ENCODE measurements at regions not wholly inside any gene's neighbourhood (a gene's known extent, or its start where the extent isn't known, plus 50 kb on each side); places are given as distances from the start of the nearest gene placed in this dataset.

DNA sequence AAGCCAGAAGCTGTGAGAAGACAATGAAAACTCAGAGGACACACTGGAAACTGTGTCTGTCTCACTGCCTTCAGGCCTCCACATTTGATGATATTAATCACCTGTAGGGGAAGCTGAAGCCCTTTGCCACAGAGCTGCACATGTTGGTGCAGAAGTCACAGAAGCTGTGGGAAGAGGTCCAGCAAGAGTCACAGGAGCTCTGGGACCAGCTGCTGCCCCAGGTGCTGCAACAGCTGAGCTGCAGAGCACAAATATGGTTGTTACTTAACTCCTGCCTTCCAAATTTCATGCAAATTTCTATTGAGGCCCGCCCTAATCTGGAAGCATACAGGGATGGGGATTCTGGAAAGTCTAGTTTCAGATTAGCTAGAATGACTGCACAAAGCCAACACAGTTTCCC is 169.3 kb downstream of the OGFRL1 start:
- H3K79me2 ChIP-seq (ENCODE audit: insufficient read depth, low read length) = no peaks in the 10 kb centered on the region
- no peak overlapping the region for H3K23ac ChIP-seq (ENCODE audit: insufficient read length, low read depth, low read length)
- H3K14ac ChIP-seq (ENCODE audit: insufficient read depth, low read length) = no peak overlapping the region
- Mint-ChIP-seq H3K36me3 (ENCODE audit: insufficient read depth in 1 of 3, low read depth in 3 of 3) (peaks cover 0 to 3% (median 0%) of the 10 kb centered on the region in 3 experiments; a peak in 3 of 7 replicates), H3K27ac (no peak overlapping the region), H3K4me3 (no peak overlapping the region), H3K9me3 (peaks cover 3 to 4% of the 10 kb centered on the region in 2 experiments; a peak in 3 of 5 replicates), H3K27me3 (ENCODE audit: low read depth) (no peaks in the 10 kb centered on the region), H3K4me1 (peaks cover 0 to 6% of the 10 kb centered on the region in 2 experiments; a peak in 1 of 4 replicates)
- TF ChIP-seq, protein P1, sequence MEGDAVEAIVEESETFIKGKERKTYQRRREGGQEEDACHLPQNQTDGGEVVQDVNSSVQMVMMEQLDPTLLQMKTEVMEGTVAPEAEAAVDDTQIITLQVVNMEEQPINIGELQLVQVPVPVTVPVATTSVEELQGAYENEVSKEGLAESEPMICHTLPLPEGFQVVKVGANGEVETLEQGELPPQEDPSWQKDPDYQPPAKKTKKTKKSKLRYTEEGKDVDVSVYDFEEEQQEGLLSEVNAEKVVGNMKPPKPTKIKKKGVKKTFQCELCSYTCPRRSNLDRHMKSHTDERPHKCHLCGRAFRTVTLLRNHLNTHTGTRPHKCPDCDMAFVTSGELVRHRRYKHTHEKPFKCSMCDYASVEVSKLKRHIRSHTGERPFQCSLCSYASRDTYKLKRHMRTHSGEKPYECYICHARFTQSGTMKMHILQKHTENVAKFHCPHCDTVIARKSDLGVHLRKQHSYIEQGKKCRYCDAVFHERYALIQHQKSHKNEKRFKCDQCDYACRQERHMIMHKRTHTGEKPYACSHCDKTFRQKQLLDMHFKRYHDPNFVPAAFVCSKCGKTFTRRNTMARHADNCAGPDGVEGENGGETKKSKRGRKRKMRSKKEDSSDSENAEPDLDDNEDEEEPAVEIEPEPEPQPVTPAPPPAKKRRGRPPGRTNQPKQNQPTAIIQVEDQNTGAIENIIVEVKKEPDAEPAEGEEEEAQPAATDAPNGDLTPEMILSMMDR (conservative IDR thresholded peaks at IDR 0.05) = no peak
- H3K79me1 ChIP-seq (ENCODE audit: insufficient read depth, low read depth, low read length, poor library complexity, severe bottlenecking) = no peaks in the 10 kb centered on the region
- no peak overlapping the region for H3K4ac ChIP-seq (ENCODE audit: low read depth, low read length)
- no peak overlapping the region for H4K5ac ChIP-seq (ENCODE audit: insufficient read length, low read depth, low read length)
- H2BK12ac ChIP-seq (ENCODE audit: insufficient read length, low read depth, low read length) = no peak overlapping the region
- H2BK15ac ChIP-seq (ENCODE audit: low read depth, low read length) = no peak overlapping the region
- no peak overlapping the region for H3K27ac ChIP-seq (ENCODE audit: insufficient read length, low read depth, low read length)
- no peaks in the 10 kb centered on the region for H4K20me1 ChIP-seq (ENCODE audit: control insufficient read depth, insufficient read depth, insufficient read length)
- no peak for DNase-seq
- H2BK120ac ChIP-seq (ENCODE audit: low read depth, low read length, poor library complexity, severe bottlenecking) = no peak overlapping the region
- H2AFZ ChIP-seq (ENCODE audit: low read length) = peak overlapping the region; percentile 32
- no peaks in the 10 kb centered on the region for H3K23me2 ChIP-seq (ENCODE audit: insufficient read length, low read depth, low read length, poor library complexity, severe bottlenecking)
- H3K4me2 ChIP-seq (ENCODE audit: insufficient read depth, insufficient read length, low read length) = no peak overlapping the region
- no peak overlapping the region for H3T11ph ChIP-seq (ENCODE audit: low read length)
- H2BK20ac ChIP-seq (ENCODE audit: low read depth, low read length, poor library complexity, severe bottlenecking) = no peak overlapping the region
- WGBS (ENCODE audit: extremely low coverage, insufficient read length, low lambda C conversion rate) = no CpG with 5 or more reads among the region's 1 CpG
- no peak overlapping the region for H3K9ac ChIP-seq (ENCODE audit: extremely low read depth, insufficient read length, low read length)
- H3K4me1 ChIP-seq (ENCODE audit: insufficient read depth, low read length) = peaks cover 3% of the 10 kb centered on the region; the same call in 1 of the 2 replicates
- H4K91ac ChIP-seq (ENCODE audit: insufficient read length, low read depth, low read length) = no peak overlapping the region
- H4K8ac ChIP-seq (replicated peaks; ENCODE audit: insufficient read length, low read depth, low read length) = no peak overlapping the region
- no peak overlapping the region for H2AK5ac ChIP-seq (ENCODE audit: insufficient read length, low read length)
- no peak overlapping the region for H2BK5ac ChIP-seq (ENCODE audit: insufficient read length, low read length)
- H3K18ac ChIP-seq (ENCODE audit: insufficient read length, low read depth, low read length) = no peak overlapping the region
- H3K27me3 ChIP-seq (ENCODE audit: insufficient read depth, low read length) = no peaks in the 10 kb centered on the region
- no peaks in the 10 kb centered on the region for H3K9me3 ChIP-seq (ENCODE audit: control insufficient read depth, low read depth, low read length)
- no peak overlapping the region for H3K56ac ChIP-seq (ENCODE audit: insufficient read length, low read depth, low read length)
